SK-N-SH treated with all-trans-retinoic acid at 6 μM for 48 hours (cell line): ENCODE measurements at regions not wholly inside any gene's neighbourhood (a gene's known extent, or its start where the extent isn't known, plus 50 kb on each side); places are given as distances from the start of the nearest gene placed in this dataset.

Experiments used
- ARNTL ChIP-seq: fragments of 450-650 bp; formaldehyde crosslinking; IDR thresholded peaks from 2 replicates; pipeline ENCODE4 v1.5.0; 2020; ENCODE audit warnings: low read depth, mild to moderate bottlenecking, moderate library complexity, borderline replicate concordance
- BACH2 ChIP-seq: fragments of 250-450 bp; sonication (Bioruptor Pico); IDR thresholded peaks from 2 replicates; pipeline ENCODE4 v1.9.0; 2021; ENCODE audit warnings: mild to moderate bottlenecking, borderline replicate concordance
- PPARA ChIP-seq: fragments of 250-450 bp; sonication (Bioruptor Pico); IDR thresholded peaks from 2 replicates; pipeline ENCODE4 v1.5.0; 2020; ENCODE audit warnings: mild to moderate bottlenecking, borderline replicate concordance
- TCF4 ChIP-seq: fragments of 250-450 bp; sonication (Bioruptor Pico); IDR thresholded peaks from 2 replicates; pipeline ENCODE4 v1.8.0; 2021; ENCODE audit warnings: mild to moderate bottlenecking, moderate library complexity, borderline replicate concordance
- TOX ChIP-seq: fragments of 250-450 bp; sonication (Bioruptor Pico); IDR thresholded peaks from 2 replicates; pipeline ENCODE4 v1.8.0; 2021; ENCODE audit warnings: mild to moderate bottlenecking, moderate library complexity, borderline replicate concordance
- ZC3H10 ChIP-seq: fragments of 250-450 bp; sonication (Bioruptor Pico); IDR thresholded peaks from 2 replicates; pipeline ENCODE4 v1.5.1; 2021; ENCODE audit warnings: mild to moderate bottlenecking, moderate library complexity
- ZFP30 ChIP-seq: fragments of 450-650 bp; formaldehyde crosslinking; IDR thresholded peaks from 2 replicates; pipeline ENCODE4 v1.5.0; 2022; ENCODE audit warnings: mild to moderate bottlenecking, moderate library complexity
- ZNF70 ChIP-seq: fragments of 450-650 bp; formaldehyde crosslinking; IDR thresholded peaks from 2 replicates; pipeline ENCODE4 v1.5.0; 2020; ENCODE audit warnings: mild to moderate bottlenecking, moderate library complexity
- TF ChIP-seq, protein P1 (sequence below): fragments of 250-450 bp; sonication (Bioruptor Pico); IDR thresholded peaks from 2 replicates; pipeline ENCODE4 v1.8.0; 2020; ENCODE audit warnings: mild to moderate bottlenecking, moderate library complexity, borderline replicate concordance

DNA sequence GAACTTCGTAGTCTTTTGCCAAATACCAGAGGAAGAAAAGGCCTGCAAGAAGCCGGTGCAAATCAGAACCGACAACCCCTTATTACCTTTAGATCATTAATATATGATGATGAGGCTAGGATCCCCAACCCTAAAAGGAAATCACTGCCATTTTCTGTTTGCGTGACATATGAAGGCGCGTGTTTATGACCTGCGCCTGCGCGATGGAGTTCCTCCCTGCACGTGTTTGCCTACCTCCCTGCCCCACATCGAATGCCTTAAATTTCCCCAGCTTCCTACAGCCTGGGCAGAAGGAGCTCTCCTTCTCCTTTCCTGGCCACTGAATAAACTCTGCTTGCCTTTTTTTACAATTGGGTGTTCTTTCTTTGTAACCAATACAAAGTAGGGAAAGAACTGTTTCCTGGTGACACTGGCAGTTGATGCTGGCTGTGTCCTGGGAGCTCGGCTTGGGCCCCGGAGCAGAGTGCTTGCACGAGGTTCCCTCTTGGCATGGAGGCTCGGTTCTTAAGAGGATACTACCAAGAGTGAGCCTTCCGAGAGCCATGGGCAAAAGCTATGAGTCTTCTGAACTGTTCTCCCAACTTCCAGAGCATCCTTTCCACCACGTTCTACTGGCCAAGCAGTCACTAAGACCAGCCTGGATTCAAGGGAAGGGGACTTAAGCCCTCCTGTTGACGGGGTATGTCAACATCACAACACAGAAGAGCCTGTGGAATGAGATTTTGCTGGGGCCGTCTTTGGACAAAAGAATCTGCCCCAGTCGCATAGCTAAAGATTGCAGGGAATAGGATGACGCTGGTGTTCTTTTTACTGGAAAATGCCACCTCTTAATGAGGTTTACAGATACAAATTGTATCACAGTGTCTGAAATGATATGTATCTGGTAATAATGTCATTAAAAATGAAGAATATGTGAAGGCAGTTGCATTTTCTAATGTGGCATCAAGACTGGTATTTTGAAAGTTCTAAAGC lies 179.8 kb downstream of the SH3BP4 start:
- TF ChIP-seq ZNF70 (CRISPR knock-in tag) (no peak), TCF4 (CRISPR knock-in tag) (no peak), ZC3H10 (no peak), BACH2 (CRISPR knock-in tag) (no peak), TOX (CRISPR knock-in tag) (no peak), PPARA (CRISPR knock-in tag) (no peak), ARNTL (CRISPR knock-in tag) (no peak), ZFP30 (CRISPR knock-in tag) (no peak)
- TF ChIP-seq, protein P1, sequence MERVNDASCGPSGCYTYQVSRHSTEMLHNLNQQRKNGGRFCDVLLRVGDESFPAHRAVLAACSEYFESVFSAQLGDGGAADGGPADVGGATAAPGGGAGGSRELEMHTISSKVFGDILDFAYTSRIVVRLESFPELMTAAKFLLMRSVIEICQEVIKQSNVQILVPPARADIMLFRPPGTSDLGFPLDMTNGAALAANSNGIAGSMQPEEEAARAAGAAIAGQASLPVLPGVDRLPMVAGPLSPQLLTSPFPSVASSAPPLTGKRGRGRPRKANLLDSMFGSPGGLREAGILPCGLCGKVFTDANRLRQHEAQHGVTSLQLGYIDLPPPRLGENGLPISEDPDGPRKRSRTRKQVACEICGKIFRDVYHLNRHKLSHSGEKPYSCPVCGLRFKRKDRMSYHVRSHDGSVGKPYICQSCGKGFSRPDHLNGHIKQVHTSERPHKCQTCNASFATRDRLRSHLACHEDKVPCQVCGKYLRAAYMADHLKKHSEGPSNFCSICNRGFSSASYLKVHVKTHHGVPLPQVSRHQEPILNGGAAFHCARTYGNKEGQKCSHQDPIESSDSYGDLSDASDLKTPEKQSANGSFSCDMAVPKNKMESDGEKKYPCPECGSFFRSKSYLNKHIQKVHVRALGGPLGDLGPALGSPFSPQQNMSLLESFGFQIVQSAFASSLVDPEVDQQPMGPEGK (CRISPR knock-in tag), result no peak
